Stromal cell of bone marrow (primary cell): ENCODE measurements at regions not wholly inside any gene's neighbourhood (a gene's known extent, or its start where the extent isn't known, plus 50 kb on each side); places are given as distances from the start of the nearest gene placed in this dataset.
"Not testable (repeated sequence)": the region's sequence is repeated elsewhere in the genome, so short reads cannot be mapped to it uniquely, and the experiment has no call there.

ENCODE experiments used
- DNase-seq: peaks from one replicate; pipeline ENCODE4 v3.0.0-alpha.2; 2012; ENCODE audit warnings: low read depth

DNA sequence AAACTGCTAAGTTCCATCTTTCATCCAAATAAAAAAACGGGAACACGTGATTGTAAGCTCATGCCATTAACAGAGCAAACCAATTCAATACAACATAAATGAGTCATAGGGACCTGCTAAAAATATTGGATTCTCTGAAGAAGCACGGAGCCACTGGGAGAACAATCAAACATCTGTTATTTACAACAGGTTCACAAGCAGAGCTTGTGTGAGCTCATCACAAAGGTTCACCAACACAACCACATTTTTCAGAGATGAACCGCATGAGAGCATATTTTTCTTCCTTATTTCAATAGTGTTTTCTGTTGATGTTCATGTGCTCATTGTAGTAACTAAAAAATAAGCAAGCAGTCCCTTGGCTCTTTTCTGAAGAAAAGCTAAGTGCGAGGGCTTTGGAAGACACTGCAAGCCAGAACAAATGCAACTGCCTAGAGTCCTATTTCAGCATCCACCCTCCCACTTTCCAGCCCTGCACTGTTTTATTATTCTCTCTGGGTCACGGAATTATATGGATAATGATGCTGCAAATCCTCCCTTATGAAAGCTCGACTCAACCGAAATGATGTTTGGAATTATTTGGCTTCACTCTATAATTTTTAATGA lies 545.8 kb downstream of the LIG4 start:
- no peak for DNase-seq

DNA sequence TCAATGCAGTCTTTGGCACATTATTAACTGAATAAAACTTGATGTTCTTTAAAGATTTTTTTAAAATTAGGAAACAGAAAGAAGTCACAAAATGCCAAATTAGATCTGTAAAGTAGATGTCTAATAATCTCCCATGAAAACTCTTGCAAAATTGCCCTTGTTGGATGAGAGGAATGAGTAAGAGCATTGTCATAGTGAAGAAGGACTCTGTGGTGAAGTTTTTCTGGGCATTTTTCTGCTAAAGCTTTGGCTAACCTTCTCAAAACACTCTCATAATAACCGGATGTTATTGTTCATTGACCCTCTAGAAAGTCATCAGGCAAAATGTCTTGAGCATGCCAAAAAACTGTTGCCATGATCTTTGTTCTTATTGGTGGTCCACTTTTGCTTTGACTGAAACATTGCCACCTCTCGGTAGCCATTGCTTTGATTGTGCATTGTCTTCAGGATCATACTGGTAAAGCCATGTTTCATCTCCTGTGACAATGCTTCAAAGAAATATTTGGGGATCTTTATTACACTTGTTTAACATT lies 549.3 kb downstream of the LIG4 start:
- no peak for DNase-seq

DNA sequence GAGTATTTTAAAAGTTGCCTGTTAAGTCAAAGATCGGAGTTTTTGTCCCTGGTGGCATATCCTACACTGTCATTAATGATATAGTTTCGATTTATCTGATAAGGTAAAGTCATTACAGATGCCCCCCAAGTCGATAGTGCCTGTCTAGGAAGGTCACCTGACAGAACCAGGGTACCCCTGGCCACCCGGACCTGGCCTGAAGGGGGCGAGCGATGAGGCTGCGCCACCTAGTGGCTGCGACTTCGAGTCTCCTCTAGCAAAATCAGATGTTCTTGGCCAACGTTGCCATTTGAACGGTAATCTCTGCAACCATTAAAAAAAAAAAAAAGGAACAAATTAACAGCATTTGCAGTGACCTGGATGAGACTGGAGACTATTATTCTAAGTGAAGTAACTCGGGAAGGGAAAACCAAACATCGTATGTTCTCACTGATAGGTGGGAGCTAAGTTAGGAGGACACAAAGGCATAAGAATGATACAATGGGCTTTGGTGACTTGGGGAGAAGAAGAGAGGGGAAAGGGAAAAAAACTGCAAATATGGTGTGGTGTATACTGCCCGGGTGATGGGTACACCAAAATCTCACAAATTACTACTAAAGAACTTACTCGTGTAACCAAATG lies 565.1 kb downstream of the LIG4 start:
- DNase-seq = peak; percentile 28

DNA sequence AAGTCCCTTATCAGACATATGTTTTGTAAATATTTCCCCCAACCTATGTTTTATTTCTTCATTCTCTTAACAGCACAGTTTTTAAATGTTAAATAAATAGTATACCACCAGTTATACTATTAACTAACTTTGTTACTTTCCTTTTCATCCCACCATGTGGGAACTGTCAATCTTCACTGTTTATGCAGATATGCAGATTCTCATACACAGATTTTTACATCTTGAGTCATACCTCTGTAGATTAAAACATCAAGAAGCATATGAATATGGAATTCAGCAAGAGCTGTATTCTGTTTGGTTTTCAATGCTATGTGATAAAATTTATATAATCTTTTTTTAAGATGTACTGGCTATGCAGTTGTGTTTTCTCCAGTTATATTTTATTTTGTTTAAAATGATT lies 566.3 kb downstream of the LIG4 start:
- no peak for DNase-seq

DNA sequence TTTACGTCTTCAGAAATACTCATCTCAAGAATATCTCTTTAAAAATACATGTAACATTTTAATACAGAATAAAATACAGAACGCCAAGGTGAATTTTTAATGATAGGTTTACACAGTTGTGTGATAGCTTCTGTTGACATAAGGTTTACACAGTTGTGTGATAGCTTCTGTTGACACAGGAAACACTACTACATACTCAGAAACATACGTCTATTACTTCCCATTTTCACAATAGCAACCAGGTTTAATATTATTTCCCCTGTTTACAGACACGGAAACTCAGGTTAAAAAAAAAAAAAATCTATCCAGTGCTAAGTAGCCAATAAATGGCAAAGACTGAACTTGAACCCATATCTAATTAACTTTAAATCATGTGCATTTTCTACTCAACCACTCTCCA lies 571.2 kb downstream of the LIG4 start:
- no peak for DNase-seq

DNA sequence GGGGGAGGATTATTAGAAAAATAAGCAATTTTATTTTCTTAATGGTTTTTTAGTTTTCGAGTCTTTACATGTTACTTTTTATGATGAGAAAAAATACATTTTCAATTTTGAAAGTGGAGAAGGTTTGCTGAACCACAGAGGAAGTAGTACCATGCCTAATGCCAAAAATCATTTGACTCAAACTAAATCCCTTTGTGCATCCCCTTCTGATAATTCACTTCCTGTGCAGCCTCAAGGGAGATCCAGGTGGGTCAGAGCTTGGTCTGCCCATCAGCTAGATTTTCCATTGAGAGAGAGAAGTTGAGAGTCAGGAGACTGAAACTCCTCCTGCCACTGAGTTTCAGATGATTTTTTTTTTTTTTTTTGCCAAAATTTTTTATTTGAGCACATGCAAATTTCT lies 571.7 kb downstream of the LIG4 start:
- no peak for DNase-seq

DNA sequence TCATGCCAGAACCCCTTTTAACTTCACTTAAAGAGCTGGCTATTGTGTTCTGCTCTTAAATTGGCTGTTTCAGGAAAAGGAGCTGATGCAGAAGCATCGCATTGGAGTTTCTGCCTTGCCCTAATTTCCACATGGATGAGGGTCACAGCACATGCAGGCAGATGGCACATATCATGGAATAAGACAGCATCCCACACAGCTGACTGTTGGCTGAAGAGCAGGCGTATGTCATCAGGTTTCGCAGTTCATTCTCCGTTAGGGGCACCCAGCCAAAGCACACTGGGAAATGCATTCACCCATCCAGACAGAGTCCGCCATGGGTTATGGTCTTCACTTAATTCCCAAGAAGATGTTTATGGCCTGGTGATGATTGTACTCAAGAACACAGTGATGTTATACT lies 572.5 kb downstream of the LIG4 start:
- DNase-seq = no peak

DNA sequence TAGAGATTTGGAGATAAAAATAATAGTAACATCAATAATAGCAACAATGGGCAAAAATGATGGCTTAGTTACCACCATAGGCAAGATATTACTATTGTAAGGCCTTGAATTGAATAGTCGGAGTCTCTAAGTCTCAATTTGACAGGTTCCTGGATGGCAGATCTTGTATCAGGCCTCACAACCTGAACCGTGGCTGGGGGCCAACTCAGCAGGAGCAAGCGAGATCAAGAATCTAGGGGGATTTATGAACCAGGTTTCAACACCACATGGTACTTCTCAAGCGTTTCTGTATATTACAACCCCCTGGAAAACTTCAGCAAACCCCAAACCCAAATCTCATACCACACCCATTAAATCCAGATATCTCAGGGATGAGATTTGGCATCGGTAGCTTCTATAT lies 573.8 kb downstream of the LIG4 start:
- DNase-seq = no peak

DNA sequence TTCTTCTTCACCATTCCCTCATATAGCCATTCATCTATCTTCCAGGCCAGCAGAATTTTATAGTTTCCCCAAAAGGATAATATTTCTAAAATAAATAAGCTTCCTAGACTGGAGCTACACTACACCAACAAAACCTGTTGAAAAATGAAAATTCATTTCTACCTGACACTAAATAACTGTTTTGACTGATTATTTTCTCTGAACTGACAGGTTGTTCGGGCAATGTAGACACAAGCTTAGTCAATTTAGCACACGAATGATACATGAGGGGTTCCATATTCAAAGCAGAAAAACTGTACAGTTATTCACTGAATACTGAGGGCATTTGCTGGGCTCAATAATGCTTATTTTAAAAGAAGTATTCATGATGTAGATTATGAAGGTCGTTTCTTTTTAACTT lies 589.7 kb downstream of the LIG4 start:
- no peak for DNase-seq

DNA sequence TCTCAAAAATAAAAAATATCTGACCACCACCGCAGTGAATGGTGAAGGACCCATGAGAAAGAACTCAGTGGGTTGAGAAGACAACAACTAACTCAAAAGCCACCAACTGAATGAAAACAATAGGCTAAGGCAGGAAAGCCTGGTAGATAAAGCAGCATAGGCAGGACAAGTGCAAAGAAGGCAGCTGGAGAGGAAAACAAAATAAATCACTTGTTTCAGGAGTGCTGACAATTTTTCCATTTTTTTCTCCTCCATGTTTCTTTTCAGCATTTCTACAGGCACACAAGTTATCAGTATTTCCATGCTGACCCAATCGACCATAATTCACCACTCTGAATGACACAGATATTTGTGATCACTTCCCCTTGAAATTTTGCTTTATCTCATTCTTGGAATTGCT lies 597.8 kb downstream of the LIG4 start:
- DNase-seq = no peak

DNA sequence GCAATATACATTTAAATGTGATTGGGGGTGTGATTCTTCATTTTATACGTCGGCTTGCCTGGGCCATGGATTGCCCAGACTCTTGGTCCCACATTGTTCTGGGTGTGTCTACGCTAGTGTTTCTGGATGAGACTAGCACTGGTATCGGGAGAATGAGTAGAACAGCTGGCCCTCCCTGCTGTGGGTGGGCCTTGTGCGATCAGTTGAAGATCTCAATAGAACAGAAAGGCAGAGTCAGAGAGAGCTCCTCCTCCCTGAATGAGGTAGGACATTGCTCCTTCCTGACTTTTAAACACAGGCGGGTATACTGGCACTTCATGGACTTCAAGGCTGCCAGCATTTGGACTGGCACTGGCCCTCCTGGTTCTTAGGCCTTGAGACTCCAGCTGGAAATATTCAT lies 603.0 kb downstream of the LIG4 start:
- no peak for DNase-seq

DNA sequence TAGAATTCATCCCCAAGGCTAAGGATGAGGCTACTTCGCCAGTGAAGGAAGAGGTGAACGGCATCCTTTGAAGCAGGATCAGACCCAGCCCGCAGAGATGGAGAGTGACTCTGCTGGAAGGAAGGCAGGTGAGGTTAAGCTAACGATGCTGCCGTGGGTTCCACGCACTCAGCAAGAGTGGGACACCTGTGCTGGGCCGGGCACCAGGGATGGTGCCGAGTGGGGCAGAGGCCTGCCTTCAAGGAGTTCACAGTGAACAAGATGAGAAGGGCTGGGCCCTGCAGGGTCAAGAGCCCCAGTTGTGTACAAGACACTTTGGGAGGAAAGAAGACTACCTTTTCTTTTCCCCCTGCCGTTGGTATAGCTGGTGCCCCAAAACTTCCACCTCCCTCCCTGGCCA lies 606.6 kb downstream of the LIG4 start:
- no peak for DNase-seq

DNA sequence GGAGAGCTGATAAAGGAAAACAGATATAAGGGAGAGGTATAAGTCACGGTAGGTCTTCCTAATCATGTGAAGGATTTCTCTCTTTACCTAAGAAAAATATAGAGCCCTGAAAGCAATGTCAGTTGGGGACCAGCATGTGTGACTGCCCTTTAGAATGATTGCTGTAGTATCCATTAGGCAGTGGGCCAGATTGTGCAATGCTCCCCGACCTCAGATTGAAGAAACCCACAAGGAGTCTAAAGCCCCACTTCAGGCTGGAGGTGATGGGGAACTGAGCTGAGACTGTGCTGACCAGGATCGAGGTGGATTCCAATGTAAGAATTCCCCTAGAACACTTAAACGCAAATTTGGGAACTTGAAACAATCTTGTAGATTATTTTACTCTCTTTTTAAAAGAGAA lies 614.4 kb downstream of the LIG4 start:
- DNase-seq = no peak

DNA sequence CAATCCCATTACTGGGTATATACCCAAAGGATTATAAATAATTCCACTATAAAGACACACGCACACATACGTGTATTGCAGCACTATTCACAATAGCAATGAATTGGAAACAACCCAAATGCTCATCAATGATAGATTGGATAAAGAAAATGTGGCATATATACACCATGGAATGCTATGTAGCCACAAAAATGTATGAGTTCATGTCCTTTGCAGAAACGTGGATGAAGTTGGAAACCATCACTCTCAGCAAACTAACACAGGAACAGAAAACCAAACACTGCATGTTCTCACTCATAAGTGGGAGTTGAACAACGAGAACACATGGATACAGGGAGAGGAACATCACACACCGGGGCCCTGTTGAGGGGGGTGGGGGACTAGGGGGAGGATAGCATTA lies 619.0 kb downstream of the LIG4 start:
- DNase-seq = not testable (repeated sequence)

DNA sequence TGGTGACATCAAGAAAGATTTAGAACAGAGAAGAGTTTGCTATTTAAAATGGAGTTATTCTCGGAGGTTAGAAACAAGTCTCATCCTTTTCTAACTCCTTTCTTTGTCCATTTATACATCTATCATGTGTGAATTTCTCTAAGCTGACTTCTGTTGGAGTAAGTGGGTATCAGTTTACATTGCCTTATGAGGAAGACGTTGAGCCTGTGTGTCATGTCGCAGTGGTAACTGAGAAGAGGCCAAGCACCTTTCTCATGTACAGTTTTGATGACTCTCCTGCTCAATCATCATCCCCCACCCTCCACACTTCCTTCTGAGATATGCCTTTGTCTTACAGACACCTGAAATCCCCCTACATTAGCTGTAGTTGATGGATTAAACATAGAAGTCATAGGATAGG lies 624.8 kb downstream of the LIG4 start:
- DNase-seq = no peak

DNA sequence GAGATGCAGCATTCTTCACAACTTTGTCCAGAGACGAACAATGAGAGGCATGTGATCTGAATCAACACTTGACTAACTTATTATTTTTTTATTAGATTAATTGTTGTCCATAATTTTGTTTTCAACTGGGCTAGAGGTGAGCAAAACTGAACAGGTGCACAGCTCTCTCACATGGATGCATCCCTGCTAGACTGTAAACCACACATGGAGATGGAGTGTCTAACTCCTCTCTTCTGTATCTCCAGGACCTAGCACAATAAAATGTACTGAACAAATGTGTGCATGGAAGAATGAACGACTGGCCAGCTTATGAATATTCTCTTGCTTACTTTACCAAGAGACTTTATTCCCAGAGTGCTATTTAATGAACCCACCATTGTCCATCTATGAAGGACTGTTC lies 627.7 kb downstream of the LIG4 start:
- no peak for DNase-seq

DNA sequence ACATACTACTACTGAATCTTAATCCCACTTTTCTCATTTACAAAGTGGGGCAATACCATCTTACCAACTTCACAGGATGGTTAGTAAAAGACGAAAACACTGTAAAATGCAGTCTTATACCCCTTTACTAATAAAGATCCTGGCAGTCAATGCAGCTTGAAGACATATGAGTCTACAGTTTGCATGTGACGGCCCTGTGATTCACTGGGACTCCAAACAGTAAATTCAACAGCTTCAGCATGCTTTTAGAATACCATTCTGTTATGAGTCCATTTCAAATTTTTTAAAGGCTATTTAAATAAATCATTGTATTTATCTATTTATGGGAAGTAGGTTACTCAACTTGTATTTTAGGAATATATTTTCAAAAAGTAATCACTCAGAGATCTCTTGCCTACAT lies 629.1 kb downstream of the LIG4 start:
- peak; percentile 42 for DNase-seq

DNA sequence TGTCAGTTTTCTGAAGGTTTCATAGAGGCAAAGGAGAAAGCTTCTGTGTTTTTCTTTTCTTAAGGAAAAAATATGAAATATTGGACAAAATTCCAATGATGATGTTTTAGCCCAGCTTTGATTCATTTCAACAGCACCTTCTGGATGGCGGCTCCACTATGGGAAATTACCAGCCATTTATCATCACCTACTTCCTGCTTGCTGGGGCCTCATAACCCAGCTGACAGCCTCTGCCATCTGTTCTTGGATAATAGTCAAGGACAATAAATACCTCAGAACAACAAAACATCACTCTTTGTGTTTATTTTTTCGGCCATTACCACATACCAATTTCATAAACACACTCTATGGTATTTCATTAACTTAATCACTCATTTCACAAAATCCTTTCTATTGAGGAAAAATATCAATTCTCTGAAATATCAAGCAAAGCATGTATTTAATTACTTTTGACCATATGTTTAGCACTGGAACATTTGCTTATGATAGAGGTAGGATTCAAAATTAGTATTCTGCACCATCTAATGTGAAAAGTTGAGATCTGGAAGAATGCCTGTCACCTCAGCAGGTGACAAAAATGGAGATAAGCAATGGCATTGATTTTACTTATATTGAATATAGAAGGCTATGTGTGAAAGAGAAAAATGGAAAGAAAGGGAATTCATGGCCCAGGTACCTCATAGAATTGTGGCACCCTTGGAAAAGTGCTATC lies 629.7 kb downstream of the LIG4 start:
- DNase-seq = no peak

DNA sequence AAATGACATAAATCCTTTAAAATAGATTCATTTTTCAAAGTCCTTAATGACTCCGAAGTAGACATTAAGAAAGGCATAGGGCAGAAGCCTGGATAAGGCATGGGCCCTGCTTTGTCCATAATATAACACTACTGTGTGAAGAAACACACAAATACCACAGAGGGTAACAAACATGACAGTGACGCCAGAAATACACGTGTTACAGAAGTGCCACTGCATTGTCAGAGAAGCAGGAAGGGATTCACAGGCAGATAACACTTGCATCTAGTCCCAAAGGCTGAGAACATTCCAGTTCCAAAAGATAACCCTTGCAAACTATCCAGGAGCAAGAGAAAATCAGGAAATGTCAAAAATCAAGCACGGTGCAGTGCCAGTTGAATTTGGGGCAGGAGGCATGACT lies 633.2 kb downstream of the LIG4 start:
- no peak for DNase-seq

DNA sequence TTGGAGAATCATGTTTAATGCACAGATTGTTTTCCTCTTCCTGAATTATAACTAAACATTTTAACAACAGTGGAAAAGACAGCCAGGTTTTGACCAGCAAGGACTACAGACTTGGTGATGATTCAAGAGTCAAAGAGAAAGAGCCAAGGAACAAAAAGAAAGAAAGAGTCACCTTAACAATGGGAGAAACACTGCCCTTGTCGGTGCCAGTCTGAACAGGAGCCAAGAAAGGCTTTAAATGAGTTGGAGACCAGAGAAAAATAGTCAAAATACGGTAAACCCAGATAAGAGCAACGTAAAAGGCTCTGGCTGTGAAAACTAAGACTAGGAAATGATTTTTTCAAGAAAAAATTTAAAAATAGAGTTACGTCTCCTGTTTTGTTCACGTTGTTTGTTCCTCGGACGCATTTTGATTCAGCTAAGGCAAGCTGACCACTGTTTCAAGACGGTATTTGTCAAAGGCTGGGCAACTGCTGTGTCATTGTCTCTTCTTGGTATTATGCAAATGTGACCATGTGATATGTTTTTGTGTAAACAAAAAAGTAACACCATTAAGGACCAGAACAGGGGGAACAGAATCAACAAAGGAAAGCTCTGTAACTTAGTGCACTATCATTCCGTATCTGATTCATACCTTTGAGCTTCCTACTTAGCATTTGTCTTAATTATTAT lies 634.5 kb downstream of the LIG4 start:
- DNase-seq = no peak

DNA sequence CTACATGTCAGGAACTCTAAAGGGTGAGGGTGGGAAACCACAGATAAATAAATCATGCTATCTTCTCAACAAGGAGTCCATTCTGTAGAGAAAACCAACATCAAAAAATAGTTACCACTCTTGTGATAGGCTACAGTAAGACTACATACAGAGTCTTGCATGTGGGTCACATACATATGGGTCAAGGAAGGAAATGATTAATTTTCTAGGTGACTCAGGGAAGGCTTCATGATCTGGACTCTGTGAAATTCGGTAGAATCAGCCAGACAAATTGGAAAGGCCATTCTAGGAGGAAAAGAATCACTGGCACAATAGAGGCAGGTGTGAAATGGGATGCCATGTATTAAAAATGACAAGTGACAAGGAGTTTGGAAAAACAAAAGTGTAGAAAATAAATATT lies 638.9 kb downstream of the LIG4 start:
- no peak for DNase-seq

DNA sequence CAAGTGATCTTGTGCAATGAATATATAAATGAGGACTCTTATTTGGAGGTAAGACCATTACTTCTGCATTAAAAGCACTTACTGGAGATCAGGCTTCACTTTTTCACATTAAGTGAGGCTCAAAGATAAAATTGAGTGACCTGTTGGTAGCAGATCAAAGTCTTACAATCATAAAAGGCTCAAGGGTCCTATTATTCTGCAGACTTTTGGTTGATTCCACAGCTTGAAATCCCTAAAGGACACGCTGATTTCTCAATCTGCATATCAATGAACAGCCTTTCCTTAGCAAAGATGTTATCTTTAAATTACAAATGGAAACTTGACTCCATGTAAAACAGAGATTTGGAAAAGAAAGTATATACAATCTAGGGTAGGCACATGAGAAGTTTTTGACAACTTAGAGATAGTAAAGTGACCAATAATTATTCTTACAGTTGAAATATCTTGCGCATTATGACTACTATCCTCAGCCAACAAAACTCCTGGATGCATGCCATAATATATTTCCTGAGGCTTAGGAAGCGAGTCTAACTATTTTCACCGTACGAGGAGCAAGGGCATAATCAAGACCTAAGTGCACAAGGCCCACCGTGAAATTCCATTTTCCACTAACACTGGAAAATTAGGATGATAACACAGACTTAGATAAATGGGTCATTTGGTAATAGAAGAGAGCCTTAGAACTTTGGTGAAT lies 640.7 kb downstream of the LIG4 start:
- no peak for DNase-seq
